Activated CD4-positive, alpha-beta T cell treated with anti-CD3 and anti-CD28 coated beads, Interleukin-2, Interleukin-6, amounts not matched to agents 100 ng/mL and 50 ng/mL, durations not matched to agents 16 hours and 8 hours (primary cell): ENCODE measurements at regions not wholly inside any gene's neighbourhood (a gene's known extent, or its start where the extent isn't known, plus 50 kb on each side); places are given as distances from the start of the nearest gene placed in this dataset.

ENCODE experiments used
- DNase-seq: peaks from one replicate; pipeline ENCODE4 v3.0.0-alpha.2; 2020

DNA sequence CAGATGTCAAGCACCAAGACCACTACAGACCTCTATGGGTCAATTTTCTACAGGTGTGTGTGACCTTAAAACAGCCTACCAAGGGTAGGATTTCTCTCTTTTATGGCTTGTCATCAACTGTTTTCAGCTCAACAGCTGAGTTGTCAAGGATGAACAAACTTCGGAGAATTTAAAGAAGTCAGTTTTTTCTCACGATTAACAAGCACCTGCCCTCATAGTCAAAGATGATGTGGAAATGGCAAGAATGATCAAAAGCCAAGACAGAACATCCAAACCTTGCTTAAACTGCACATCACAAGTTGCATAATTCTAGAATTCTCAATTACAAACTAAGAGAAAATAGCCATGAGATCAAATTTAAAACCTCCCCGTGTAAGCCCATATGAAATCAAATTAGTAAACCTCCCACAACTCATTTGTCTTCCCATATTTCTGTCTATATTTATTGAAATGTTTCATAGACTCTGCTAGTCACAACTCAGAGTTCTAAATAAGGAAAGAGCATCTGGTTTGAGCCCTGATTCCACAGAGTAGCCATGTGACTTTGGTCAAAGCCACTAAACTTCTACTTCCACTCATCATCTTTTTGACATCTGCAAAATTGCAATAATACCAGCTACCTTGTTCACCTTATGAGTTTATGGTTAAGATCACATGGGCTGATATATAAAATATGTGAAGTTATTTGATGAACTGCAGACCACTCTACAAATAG is 521.5 kb upstream of the HTR2A start:
- no peak for DNase-seq

DNA sequence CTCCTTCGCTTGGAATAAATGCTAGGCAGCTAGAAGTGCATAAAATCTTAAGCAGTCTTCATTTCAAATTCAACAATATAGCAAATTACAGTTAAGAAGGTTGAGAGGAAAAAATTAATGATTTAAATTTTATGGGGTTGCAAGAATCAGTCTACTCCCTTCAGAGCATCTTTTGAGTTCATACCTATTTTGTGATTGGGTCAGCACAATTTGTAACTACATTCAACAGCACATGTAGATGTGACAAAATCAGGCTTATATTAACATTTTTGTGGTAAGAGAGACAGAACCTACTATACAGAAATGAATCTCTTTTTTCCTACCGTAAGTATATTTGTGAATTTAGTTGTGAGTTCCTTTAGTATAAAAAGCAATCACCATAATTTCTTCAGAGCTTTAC is 520.6 kb upstream of the HTR2A start:
- DNase-seq = no peak

DNA sequence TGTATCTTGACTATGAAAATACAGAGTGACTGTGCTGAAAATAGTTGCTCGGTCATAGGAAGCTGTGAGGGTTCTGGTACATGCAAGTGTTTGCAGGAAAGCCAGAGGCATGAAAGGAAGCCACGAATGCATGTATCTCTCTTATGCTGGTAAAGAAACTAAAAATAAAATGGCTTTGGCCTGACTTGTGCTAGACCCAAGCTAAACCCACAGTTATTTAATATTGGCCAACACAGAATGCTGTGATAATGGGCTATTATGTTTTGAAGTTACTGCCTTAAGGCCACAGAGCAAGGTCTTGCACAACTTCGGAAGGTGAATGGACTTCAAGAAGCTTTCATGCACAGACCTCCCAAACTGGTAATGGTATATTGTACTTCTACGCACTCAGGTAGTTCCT is 518.2 kb upstream of the HTR2A start:
- DNase-seq = no peak

DNA sequence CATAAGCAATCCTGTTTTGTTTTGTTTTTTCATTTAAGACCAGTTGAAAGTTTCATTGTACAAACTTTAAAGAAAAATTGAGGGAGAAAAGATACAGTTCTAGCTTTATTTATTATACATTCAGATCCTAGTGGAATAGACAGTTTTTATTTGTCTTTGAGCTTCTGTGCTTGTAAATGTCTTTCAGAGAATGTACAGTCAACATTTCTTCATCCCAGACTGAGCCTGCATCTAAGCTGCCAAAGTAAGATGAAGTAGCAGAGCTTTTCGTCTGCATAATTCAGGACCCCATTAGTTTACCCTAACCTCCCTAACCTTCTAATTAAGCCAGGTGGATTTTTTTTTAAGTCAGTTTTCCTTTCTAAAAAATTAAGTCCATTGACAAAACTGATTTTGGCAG is 516.7 kb upstream of the HTR2A start:
- no peak for DNase-seq

DNA sequence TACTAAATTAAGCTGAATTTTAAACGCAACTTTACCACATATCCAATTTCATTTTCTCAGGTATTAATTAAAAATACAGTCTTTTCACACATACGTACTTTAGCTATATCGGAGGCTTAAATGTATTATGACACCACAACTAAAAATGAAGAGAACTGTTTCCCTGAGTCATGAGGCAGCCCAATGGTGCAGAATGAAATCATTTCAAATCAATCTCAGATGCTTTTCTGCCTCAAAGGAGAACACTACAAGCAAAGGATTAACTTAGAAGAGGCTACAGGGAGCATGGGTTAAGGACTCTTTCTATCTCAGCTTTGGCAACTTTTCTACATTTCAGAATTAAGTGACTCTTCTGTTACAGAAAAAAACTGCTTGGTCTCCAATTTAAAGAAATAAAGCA is 516.3 kb upstream of the HTR2A start:
- DNase-seq = no peak

DNA sequence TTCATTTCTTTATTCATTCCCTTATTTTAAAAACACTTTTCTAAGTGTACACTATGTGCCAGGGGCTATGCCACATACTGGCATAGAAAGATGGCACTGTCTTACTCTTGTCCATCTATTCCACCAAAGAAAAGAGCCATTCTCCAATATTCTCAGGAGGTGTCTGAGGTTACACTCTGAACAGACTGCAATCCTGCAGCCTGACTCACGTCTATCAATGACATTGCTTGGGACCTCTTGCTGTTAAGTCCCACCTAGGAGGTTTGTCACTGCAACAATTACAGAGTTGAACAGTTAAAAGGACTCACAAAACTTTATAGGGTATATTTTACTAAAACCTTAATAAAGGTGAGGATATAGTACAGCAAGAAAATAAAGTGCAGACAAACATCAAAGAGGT is 512.9 kb upstream of the HTR2A start:
- DNase-seq = no peak

DNA sequence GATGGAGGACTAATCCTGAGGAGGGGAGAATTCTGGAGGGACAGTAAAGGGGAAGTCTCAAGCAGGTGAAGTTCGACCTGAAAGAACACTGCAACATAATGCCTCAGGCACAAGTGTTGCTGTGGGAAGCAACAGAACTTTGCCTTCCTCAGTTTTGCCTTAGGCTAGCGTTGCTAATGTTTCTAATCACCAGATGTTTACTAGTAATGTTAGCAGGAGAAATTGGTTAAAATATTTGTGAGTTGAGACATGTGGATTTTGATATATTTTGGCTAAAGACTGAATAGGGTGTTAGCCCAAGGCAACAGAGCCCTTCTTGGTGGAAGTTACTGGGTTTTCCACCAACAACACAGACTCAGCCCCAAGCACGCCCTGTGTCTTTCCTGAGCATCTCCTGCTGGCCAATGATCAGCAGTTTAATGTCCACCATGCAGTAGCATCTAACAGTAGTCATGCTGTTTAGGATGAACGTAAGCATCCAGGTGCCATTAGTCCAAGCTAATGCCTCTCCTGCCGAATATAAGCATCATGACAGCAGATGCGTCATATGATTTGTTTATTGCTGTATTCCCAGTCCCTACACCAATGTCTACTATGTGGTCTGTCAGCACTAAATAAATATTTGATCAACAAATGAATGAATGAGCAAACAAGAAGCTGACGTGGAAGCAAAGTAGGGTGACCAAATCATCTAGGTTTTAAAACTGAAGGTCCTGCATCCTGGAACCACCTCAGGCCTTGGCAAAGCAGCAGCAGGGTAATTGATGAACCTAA is 511.9 kb upstream of the HTR2A start:
- DNase-seq = no peak

DNA sequence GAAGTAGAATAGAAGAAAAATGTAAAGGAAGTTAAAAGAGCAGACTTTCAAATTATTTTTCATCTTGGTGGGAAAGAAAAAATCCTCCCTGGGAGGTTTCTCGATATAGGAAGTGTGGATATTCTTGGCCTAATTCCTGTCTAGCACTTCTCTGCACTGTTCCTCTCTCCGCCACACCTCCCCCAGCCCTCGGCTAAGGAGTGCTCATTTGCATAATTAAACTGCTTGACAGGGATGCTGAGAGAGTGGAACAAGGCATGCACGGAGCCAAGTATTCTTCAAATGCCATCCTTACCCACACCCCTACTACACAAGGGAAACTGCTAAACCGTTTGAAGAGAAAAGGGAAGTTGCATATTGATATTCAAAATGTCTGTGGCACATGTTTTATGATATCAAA is 511.0 kb upstream of the HTR2A start:
- no peak for DNase-seq

DNA sequence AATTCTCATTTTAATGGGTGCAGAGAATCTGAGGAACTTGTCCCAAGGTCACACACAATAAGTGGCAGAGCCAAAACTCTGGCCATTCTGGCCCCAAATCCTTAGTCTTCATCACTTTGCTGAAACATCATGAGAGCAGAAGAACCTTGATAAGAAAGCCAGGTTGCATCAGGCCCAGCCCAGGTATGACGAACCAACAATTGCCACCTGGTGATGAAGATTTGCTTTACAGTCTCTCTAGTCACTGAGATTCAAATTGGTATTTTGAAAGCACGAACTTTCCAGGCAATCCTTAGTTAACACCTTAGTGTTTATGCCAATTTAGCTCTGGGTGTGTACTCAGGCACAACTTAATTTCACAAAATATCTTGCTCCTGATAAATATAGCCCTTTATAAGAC is 502.7 kb upstream of the HTR2A start:
- DNase-seq = no peak

DNA sequence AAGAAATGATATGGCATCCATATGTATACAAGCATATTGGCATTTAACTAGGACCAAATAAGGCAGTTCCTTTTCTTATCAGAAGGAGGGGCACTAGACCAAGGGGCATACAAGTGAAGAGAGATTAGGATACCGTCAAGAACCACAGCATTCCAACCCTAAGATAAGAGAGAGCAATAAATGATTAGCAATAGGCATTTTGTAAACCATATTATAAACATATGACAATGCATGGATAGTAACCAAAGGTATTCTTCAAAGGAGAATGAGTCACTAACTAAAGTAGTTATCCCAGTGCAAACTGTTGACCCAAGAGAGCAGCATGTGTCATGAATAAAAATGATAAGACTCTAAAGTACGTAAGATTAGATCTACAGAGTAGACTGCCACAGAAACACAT is 500.9 kb upstream of the HTR2A start:
- no peak for DNase-seq

DNA sequence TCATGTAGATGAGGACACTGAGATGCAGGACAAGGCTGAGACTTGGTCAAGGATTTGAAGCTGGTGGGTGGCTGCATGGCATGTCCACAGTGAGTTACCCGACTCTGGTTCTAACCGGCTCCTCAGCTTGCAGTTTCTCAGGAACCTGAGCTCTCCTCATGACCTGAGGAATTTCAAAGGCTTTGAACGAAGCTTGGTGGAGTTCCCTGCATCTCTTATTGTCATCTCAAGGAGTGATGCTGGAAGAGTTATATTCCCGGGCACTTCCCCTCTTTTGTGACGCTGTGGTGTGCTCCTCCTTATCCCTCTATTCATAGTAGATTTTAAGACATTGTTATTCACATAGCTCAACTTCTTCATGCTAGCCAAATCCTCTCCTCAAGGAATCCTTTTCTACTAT is 500.1 kb upstream of the HTR2A start:
- DNase-seq = no peak

DNA sequence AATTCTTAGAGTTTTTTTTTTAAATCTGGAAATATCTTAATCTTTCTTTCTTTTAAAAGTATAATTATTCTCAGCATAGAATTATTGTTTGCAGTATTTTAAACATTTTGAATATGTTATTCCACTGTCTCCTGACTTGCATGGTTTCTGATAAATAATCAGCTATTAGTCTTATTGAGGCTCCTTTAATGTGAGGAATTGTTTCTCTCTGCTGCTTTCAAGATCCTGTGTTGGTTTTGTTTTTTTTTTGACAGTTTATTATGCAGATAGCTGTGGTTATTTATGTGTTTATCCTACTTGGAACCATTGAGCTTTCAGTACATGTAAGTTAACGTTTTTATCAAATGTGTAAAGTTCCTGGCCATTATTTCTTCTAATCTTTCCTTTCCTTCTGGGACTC is 477.9 kb upstream of the HTR2A start:
- no peak for DNase-seq

DNA sequence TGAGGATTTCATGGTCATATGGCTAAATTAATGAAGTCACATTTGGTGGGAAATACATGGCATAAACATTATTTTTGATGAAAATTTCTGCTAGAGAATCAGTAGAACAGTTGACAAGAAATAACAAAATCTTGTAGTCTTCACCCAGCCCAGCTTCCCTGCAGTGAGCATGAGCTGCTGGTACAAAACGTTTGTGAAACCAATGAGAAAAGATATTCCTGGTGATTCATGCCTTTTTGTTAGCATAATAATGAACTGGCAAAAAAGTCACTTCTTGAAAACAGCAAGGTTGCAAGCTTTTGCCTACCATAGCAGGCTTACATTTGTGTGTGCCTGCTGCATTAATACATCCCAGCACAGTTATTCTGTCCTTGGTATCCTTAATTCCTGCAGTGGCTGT is 475.9 kb upstream of the HTR2A start:
- no peak for DNase-seq

DNA sequence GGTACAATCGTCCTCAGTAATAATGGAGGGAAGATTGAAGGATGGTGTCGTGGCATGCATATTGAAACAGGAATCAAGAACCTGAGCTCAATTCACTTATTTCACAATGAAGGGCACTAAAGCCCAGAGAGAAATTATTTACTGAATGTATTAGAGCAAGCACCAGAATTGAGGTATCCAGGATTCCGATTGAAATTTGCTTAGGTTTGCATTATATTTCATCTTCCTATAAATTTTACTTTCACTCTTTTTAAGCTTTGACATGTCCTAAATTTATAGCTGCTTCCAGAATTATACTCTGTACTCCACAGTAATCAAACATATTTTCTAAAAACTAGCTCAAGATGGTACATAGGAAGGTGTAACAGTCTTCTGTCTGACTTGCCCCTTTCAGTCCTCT is 454.9 kb upstream of the HTR2A start:
- DNase-seq = no peak

DNA sequence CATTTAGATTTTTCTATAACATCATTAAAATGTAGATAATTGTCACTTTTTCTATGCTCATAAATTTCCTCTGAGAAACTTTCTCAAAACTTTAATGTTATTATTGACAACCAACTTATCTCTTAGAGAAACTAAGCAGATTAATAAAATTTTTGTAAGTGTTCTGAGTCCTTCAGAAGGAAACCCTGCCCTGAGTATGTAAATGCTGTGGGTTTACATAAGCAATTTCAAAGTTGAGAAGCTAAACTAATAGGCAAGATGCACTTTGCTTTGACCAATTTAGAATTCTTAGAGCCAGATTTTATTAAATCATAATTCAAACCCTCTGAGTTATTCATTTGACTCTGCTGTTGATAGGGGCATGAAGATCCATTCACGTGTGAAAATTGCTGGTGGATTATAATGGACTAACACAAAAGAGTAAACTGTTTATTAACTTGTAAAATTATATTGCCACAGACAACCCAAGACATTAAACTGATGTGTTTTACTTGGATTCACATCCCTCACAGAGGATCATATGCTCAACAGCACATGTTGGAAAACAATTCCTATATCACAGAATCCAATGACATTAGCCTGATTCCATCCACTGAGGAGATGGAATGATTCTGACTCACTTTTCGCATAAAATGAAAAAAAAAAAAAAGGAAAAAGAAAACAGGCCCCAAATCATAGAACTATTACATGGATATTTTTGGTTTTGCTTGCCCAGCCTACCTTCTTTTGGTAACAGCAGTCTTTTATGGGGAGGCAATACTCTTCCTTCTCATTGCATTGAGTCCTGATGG is 453.7 kb upstream of the HTR2A start:
- DNase-seq = no peak

DNA sequence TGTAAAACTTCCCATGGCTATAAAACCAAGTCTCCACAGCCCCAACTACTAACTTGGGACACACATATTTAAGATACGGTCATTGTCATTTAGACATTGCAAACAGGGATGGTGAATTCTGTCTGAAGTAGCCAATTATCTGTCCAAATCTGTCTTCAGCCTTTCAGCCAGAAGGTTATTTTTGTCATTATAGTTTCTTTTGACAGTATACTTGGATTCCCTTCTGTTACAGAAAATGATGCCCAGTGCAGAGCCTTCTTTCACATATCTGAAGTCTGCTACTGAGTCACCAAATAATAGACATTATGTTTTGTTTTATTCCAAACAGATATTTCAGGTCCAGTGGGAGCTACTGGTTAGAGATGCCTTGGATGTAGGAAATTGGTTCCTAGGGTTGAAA is 452.4 kb upstream of the HTR2A start:
- DNase-seq = no peak

DNA sequence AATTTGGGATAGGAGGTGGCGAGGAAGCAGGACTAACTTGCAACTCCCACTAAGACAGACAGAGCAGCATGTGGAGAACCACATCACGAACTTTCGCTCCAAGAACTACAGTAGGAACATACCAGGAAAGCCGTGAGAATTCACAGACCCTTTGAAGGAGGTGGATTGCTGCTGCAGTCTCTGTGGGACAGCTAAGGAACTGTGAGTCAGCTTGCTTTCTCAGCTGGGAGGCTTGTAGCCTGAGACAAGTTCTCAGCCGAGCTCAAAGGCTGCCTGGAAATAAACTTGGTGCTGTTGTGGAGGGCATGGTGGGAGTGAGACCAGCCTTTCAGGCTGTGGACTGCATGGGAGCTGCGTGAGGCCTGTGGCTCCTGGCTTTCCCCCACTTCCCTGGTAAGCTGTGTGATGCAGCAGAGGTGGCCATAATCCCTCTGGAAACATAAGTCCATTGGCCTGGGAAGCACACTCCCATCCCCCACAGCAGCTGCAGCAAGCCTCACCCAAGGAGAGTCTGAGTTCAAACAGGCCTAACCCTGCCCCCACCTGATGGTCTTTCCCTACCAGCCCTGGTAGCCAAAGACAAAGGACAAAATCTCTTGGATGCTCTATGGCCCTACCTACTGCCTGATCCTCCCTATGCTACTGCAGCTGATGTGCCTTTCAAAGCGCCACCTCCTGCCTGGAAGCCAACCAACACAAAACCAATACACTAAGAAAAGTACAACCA is 441.1 kb upstream of the HTR2A start:
- no peak for DNase-seq

DNA sequence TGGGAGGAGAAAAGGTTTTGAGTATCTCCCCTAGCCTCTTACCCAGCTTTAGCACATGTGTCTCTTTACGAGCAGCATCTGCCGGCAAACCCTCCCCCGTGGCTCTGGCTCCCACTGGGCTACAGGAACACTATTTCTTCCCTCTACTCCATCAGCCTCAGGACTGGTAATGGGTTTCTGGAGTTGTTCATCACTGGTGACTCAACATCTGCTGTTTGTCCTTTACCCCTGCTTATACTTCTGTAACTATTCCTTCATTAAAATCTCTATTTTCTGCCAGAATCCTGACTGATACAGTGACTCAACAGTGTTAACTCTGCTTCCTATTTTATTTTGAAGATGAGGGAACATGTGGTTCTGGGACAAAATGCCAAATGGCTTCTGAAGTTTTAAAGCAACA is 437.3 kb upstream of the HTR2A start:
- no peak for DNase-seq

DNA sequence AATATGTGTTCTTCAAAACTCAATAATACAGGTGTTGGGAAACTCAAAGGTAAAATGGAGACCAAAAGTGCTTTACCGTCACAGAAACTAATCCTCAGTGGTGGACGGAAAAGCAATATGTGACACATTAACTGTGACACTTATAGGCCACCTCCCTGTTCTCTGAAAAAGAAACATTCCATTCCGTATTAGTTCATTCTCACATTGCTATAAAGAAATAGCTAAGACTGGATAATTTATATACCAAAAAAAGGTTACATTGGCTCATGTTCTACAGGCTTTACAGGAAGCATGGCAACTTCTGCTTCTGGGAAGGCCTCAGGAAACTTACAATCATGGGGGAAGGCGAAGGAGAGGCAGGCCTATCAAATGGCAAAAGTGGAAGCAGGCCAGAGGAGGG is 435.3 kb upstream of the HTR2A start:
- no peak for DNase-seq

DNA sequence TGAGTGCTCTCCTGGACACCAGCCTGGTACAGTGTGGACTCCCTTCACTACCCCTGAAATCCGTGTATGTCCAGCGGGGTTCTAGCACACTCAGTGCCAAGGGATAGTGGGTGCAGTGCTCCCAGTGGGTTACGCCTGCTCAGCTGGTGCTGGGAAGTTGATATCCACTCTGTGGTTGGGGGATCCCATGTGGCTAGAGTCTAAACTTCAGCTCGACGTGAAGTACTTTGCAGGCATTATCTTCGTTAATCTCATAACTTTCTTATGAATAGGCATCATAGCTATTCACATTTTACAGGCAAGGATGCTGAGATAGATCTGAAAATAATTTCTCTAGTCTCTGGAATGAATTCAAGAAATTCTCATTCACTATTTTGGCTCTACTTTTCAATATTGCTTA is 433.2 kb upstream of the HTR2A start:
- DNase-seq = no peak

DNA sequence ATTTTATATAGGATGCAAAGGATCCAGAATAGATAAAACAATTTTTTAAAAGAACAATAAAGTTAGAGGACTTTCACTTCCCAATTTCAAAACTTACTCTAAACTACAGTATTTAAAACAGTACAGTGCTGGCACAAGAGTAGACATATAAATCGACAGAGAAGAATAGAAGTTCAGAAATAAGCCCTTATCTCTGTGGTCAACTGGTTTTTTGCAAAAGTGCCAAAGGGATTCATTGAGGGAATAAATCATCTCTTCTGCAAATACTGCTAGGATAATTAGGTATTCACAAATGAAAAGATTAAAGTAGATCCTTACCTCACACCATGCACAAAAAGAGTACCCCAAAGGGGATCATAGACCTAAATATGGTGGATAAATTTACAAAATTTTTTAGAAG is 431.0 kb upstream of the HTR2A start:
- no peak for DNase-seq

DNA sequence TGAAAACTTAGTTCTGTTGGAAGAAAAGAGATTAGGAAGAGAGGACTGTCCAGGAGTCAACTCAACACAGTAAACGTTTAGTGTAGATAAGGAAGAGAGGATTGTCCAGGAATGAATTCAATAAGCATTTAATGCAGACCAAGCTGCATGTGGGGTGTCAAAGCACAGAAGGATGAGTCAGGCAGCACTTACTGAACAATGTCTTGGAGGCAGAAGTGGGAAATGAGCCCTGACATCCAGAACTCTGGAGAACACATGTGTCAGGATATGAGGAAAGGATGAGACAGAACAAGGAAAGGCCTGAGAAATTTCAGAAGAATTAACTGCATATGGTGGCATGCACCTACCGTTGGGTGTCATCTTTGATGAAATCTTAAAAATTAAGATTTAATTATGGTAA is 429.2 kb upstream of the HTR2A start:
- no peak for DNase-seq

DNA sequence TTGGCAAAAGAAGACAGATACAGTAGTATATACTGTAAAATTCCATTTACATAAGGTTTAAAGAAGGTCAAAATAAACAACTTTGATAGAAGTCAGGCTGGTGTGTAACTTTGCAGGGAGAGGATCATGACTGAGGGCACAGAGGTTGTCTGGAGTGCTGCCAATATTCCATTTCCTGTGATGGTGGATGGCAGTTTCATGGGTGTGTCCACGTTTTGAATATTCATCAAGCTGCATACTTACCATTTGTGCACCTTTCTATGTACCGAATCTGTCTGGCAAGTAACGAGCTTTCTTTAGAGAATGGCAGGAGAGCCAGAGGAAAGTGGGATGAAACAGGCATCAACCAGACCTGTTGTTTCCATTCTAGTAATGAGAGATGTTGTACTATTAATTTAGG is 420.5 kb upstream of the HTR2A start:
- DNase-seq = no peak
